GM10266 (cell line): ENCODE measurements at regions not wholly inside any gene's neighbourhood (a gene's known extent, or its start where the extent isn't known, plus 50 kb on each side); places are given as distances from the start of the nearest gene placed in this dataset.

Experiments used
- DNase-seq: peaks from one replicate; pipeline ENCODE4 v3.0.0; 2012; ENCODE audit errors: extremely low spot score
- CTCF ChIP-seq: IDR thresholded peaks from 2 replicates; pipeline ENCODE4 v1.5.1; 2012; ENCODE audit warnings: mild to moderate bottlenecking, low read depth; ENCODE audit not compliant: control insufficient read depth, insufficient read depth; ENCODE audit errors: missing control alignments

GRCh38 chr6:12232339-12232738 lies 57.8 kb upstream of the EDN1 start:
- no peak for DNase-seq
- TF ChIP-seq CTCF, result no peak

GRCh38 chr6:12232821-12233220 lies 57.3 kb upstream of the EDN1 start:
- no peak for TF ChIP-seq CTCF

GRCh38 chr6:12233693-12234571 lies 56.2 kb upstream of the EDN1 start:
- DNase-seq, result peak; percentile 21
- peak; percentile 57 for TF ChIP-seq CTCF

More at GRCh38 chr6:12232821-12233220, 57.3 kb upstream of the EDN1 start:
- DNase-seq, result no peak

GRCh38 chr6:12235341-12235740 lies 54.8 kb upstream of the EDN1 start:
- no peak for TF ChIP-seq CTCF
- DNase-seq, result no peak

- TF ChIP-seq CTCF, result no peak
- no peak for DNase-seq
Measured at GRCh38 chr6:12238219-12238618, 51.9 kb upstream of the EDN1 start.
